Smooth muscle cell (in vitro differentiated cells): ENCODE measurements at regions not wholly inside any gene's neighbourhood (a gene's known extent, or its start where the extent isn't known, plus 50 kb on each side); places are given as distances from the start of the nearest gene placed in this dataset.

Source experiments
- DNase-seq: peaks from one replicate; lab custom pipeline; 2025; ENCODE audit not compliant: unreplicated experiment; lab: John Stamatoyannopoulos, UW
- H2AFZ ChIP-seq: fragments of 200-600 bp; sonication (generic); 2 replicates; pipeline ENCODE4 v1.6.0; 2016; ENCODE audit warnings: antibody characterized with exemption, low read depth, mild to moderate bottlenecking
- H3F3A ChIP-seq: fragments of 200-600 bp; sonication (generic); 2 replicates; pipeline ENCODE4 v1.6.0; 2017; ENCODE audit warnings: antibody characterized with exemption, low read depth
- H3K27ac ChIP-seq: fragments of 200-600 bp; sonication (generic); 2 replicates; pipeline ENCODE4 v1.5.1; 2016; ENCODE audit warnings: low read depth, mild to moderate bottlenecking
- H3K27me3 ChIP-seq: fragments of 200-600 bp; sonication (generic); 2 replicates; pipeline ENCODE4 v1.6.1; 2016; ENCODE audit warnings: low read depth, mild to moderate bottlenecking
- H3K36me3 ChIP-seq: fragments of 200-600 bp; sonication (generic); 2 replicates; pipeline ENCODE4 v1.5.1; 2016; ENCODE audit warnings: low read depth
- H3K4me1 ChIP-seq: fragments of 200-600 bp; sonication (generic); 2 replicates; pipeline ENCODE4 v1.5.1; 2016; ENCODE audit warnings: low read depth
- H3K4me2 ChIP-seq: fragments of 200-600 bp; sonication (generic); 2 replicates; pipeline ENCODE4 v1.6.0; 2016; ENCODE audit warnings: mild to moderate bottlenecking
- H3K4me3 ChIP-seq: fragments of 200-600 bp; sonication (generic); 2 replicates; pipeline ENCODE4 v1.5.1; 2016; ENCODE audit warnings: mild to moderate bottlenecking
- H3K79me2 ChIP-seq: fragments of 200-600 bp; sonication (generic); 2 replicates; pipeline ENCODE4 v1.6.0; 2016; ENCODE audit warnings: low read depth, mild to moderate bottlenecking
- H3K9ac ChIP-seq: fragments of 200-600 bp; sonication (generic); 2 replicates; pipeline ENCODE4 v1.6.0; 2016; ENCODE audit warnings: low read depth
- H3K9me3 ChIP-seq: fragments of 200-600 bp; sonication (generic); replicated peaks from 2 replicates; pipeline ENCODE4 v1.5.1; 2016; ENCODE audit warnings: low read depth
- H4K20me1 ChIP-seq: fragments of 200-600 bp; sonication (generic); 2 replicates; pipeline ENCODE4 v1.6.0; 2016; ENCODE audit warnings: low read depth
- WGBS: methylation state at CpG from one replicate; pipeline ENCODE4 v1.1.7; 2016; ENCODE audit warnings: low lambda C conversion rate; 5-methylcytosine and 5-hydroxymethylcytosine counted together
- TF ChIP-seq, protein P1 (sequence below): fragments of 200-600 bp; sonication (generic); IDR thresholded peaks from 2 replicates; pipeline ENCODE4 v1.5.1; 2017; ENCODE audit warnings: borderline replicate concordance, mild to moderate bottlenecking, antibody characterized with exemption; ENCODE audit not compliant: insufficient read depth, poor library complexity, severe bottlenecking

DNA sequence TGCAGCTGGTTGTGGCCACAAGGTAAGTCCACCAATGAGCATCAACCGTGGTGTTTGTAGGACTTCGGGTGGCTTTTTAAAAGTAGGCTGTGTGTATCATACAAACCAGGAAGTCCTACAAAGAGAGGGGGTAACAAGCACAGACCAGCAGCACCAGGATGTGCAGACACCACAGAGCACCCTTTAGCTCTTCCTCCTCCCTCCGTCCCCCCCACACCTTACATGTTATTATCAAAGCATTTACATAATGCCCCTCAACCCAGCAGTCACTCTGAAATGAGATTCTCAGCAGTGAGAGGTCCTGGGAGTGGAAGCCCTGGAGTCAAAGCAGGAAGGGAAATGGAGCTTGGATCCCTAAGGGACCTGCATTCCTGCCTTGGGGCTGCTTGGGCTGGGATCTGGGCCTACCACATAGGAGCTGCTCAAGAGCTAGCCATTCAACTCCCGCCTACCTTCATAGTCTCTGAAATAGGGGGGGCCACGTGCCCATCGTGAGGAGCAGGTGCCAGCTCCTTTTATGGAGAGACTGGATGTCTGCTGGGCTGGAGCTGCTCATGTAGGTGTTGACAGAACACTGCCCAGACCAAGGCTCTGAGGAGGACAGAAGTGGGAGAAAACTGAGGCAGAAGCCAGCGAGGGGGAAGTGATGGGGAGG lies 90.6 kb downstream of the PSMB1 start:
- Histone ChIP-seq H3K4me2 (no peak overlapping the region), H3K27me3 (peaks cover 15% of the 10 kb centered on the region), H3K36me3 (no peaks in the 10 kb centered on the region), H3K4me3 (no peak overlapping the region), H3K79me2 (no peaks in the 10 kb centered on the region), H3K27ac (no peak overlapping the region), H3F3A (no peaks in the 10 kb centered on the region), H3K4me1 (no peaks in the 10 kb centered on the region), H3K9me3 (no peaks in the 10 kb centered on the region), H2AFZ (no peak overlapping the region), H4K20me1 (no peaks in the 10 kb centered on the region), H3K9ac (no peak overlapping the region)
- DNase-seq = no peak
- TF ChIP-seq, protein P1, sequence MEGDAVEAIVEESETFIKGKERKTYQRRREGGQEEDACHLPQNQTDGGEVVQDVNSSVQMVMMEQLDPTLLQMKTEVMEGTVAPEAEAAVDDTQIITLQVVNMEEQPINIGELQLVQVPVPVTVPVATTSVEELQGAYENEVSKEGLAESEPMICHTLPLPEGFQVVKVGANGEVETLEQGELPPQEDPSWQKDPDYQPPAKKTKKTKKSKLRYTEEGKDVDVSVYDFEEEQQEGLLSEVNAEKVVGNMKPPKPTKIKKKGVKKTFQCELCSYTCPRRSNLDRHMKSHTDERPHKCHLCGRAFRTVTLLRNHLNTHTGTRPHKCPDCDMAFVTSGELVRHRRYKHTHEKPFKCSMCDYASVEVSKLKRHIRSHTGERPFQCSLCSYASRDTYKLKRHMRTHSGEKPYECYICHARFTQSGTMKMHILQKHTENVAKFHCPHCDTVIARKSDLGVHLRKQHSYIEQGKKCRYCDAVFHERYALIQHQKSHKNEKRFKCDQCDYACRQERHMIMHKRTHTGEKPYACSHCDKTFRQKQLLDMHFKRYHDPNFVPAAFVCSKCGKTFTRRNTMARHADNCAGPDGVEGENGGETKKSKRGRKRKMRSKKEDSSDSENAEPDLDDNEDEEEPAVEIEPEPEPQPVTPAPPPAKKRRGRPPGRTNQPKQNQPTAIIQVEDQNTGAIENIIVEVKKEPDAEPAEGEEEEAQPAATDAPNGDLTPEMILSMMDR = no peak
- WGBS = 85% methylated on average over 7 of the region's 7 CpGs

DNA sequence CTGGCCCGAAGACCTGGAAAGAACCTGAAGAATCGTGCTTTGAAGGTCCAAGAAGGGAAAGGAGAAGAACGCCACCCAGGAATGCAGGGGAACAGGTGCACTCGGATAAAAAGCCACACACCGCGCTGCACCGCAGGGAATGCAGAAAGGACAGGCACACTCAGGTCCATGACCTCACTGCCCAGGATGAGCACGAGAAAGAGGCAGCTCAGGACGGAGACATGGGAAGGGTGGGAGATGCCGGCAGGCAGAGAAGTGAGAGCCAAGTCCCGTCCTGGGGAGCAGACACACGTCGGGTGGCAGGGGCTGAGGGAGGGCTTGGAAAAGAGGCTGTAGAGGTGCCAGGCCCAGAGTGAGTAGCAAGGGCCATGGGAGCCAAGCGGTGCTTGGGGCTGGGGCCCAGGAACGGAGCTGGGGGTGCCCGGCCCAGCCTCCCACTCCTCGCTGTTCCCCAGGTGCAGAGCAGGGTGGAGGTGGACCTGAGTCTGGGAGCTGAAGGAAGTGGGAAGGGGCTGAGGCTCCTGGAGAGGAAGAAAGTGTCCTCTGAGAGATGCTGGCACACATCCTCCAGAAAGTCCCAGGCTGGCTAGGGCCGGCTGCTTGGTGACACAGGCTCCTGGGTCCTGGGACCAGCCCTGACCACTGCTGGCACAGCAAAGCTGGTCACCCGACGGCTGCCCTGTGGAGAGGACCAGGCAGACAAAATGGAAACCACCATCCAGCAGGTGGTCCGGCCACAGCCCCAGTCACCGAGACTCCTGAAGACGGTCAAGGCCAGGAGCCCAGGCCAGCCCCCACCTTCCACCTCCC lies 91.3 kb downstream of the PSMB1 start:
- whole genome bisulfite sequencing = 93% methylated on average over 23 of the region's 23 CpGs

DNA sequence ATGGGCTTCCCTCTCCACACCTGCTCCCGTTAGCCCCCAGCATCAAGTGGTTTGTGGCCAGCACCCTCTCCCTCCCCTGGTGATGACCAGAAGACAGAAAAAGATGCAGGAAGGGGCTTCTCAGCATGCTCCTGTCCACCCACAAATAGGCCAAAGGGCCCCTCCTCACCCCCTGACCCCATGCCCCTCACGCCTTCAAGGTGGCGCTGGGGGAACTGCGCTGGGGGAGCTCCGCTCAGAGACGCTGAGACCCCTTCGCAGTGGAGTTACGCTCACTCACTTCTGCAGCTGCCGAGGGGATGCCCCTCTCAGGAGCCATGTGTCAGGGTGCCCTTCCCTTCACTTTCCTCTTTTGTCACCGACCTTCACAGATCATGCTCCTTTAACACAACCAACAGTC lies 92.0 kb downstream of the PSMB1 start:
- Histone ChIP-seq H2AFZ (no peak overlapping the region), H3K4me1 (no peaks in the 10 kb centered on the region), H3F3A (no peaks in the 10 kb centered on the region), H4K20me1 (no peaks in the 10 kb centered on the region), H3K9ac (no peak overlapping the region), H3K27ac (no peak overlapping the region), H3K9me3 (no peaks in the 10 kb centered on the region), H3K79me2 (no peaks in the 10 kb centered on the region), H3K4me2 (no peak overlapping the region), H3K4me3 (no peak overlapping the region), H3K27me3 (peaks cover 22% of the 10 kb centered on the region), H3K36me3 (no peaks in the 10 kb centered on the region)
- 95% methylated on average over 10 of the region's 10 CpGs for WGBS
- no peak for DNase-seq
- TF ChIP-seq, protein P1 = no peak

More for the DNA sequence above, 91.3 kb downstream of the PSMB1 start:
- H3K4me1 ChIP-seq = no peaks in the 10 kb centered on the region
- H3K27me3 ChIP-seq = peaks cover 22% of the 10 kb centered on the region
- H3K4me2 ChIP-seq = no peak overlapping the region
- TF ChIP-seq, protein P1 = no peak
- H3K27ac ChIP-seq = no peak overlapping the region
- no peaks in the 10 kb centered on the region for H3K79me2 ChIP-seq
- H2AFZ ChIP-seq = no peak overlapping the region
- no peaks in the 10 kb centered on the region for H3F3A ChIP-seq
- no peak for DNase-seq
- no peaks in the 10 kb centered on the region for H3K36me3 ChIP-seq
- no peak overlapping the region for H3K4me3 ChIP-seq
- no peak overlapping the region for H3K9ac ChIP-seq
- no peaks in the 10 kb centered on the region for H3K9me3 ChIP-seq
- H4K20me1 ChIP-seq = no peaks in the 10 kb centered on the region
